Lower lobe of right lung (tissue), 2 donors: ENCODE measurements at regions not wholly inside any gene's neighbourhood (a gene's known extent, or its start where the extent isn't known, plus 50 kb on each side); places are given as distances from the start of the nearest gene placed in this dataset.

ENCODE experiments used
- ATAC-seq, 2 donors: fragments of 200-7000 bp; cut with Tn5 transposase; one replicate each; pipeline ENCODE4 v1.9.1; 2020 to 2022; ENCODE audit warnings: mild to moderate bottlenecking in 2 of 2, moderate library complexity in 2 of 2
- DNase-seq: peaks from one replicate; pipeline ENCODE4 v3.0.0-alpha.2; 2020
- H3K27ac ChIP-seq: fragments of 200-600 bp; one replicate; pipeline ENCODE4 v1.8.0; 2022
- H3K27me3 ChIP-seq: fragments of 200-600 bp; one replicate; pipeline ENCODE4 v1.8.0; 2022; ENCODE audit warnings: low read depth
- H3K36me3 ChIP-seq: fragments of 200-600 bp; one replicate; pipeline ENCODE4 v1.8.0; 2022; ENCODE audit warnings: mild to moderate bottlenecking
- H3K4me1 ChIP-seq: fragments of 200-600 bp; one replicate; pipeline ENCODE4 v1.8.0; 2022
- H3K4me3 ChIP-seq: fragments of 200-600 bp; one replicate; pipeline ENCODE4 v1.8.0; 2022; ENCODE audit warnings: mild to moderate bottlenecking
- H3K9me3 ChIP-seq: fragments of 200-600 bp; one replicate; pipeline ENCODE4 v1.8.0; 2022
- CTCF ChIP-seq: fragments of 200-600 bp; IDR thresholded peaks from one replicate; pipeline ENCODE4 v1.8.0; 2022; ENCODE audit warnings: antibody characterized with exemption, mild to moderate bottlenecking
- intact Hi-C: fragments of 100-400 bp; cut with DNase I; formaldehyde crosslinking; loops from one replicate; pipeline ENCODE4 v1.11.0; 2022
- donor health status: DM: no; HTN: yes; CAD: no; lungs with severe emphysema.

GRCh38 chr9:84054341-84055010, 73.9 kb downstream of the RMI1 start:
- no peak for ATAC-seq
- H3K27me3 ChIP-seq = no peaks in the 10 kb centered on the region

GRCh38 chr9:84057662-84058061, 77.1 kb downstream of the RMI1 start:
- H3K27ac ChIP-seq = no peak overlapping the region
- ATAC-seq = no peak
- H3K9me3 ChIP-seq = no peaks in the 10 kb centered on the region
- intact Hi-C loops = no loop called here
- DNase-seq = no peak
- H3K4me3 ChIP-seq = no peak overlapping the region
- no peaks in the 10 kb centered on the region for H3K36me3 ChIP-seq
- no peaks in the 10 kb centered on the region for H3K4me1 ChIP-seq
- H3K27me3 ChIP-seq = no peaks in the 10 kb centered on the region
- TF ChIP-seq CTCF = no peak

More at GRCh38 chr9:84054341-84055010, 73.9 kb downstream of the RMI1 start:
- no peak for DNase-seq
- TF ChIP-seq CTCF = no peak
- H3K4me1 ChIP-seq = no peaks in the 10 kb centered on the region
- no peak overlapping the region for H3K4me3 ChIP-seq
- H3K27ac ChIP-seq = no peak overlapping the region
- no peaks in the 10 kb centered on the region for H3K36me3 ChIP-seq
- no peaks in the 10 kb centered on the region for H3K9me3 ChIP-seq
- intact Hi-C loops = no loop called here

GRCh38 chr9:84059936-84060335, 79.3 kb downstream of the RMI1 start:
- H3K4me3 ChIP-seq = no peak overlapping the region
- no peaks in the 10 kb centered on the region for H3K4me1 ChIP-seq
- no peaks in the 10 kb centered on the region for H3K36me3 ChIP-seq
- no peaks in the 10 kb centered on the region for H3K27me3 ChIP-seq
- DNase-seq = no peak
- H3K9me3 ChIP-seq = no peaks in the 10 kb centered on the region
- no peak for TF ChIP-seq CTCF
- no peak overlapping the region for H3K27ac ChIP-seq
- no peak for ATAC-seq
- intact Hi-C loops = no loop called here

GRCh38 chr9:84061613-84062193, 81.1 kb downstream of the RMI1 start:
- Histone ChIP-seq H3K9me3 (no peaks in the 10 kb centered on the region), H3K4me1 (no peaks in the 10 kb centered on the region), H3K4me3 (no peak overlapping the region), H3K27me3 (no peaks in the 10 kb centered on the region), H3K36me3 (no peaks in the 10 kb centered on the region), H3K27ac (no peak overlapping the region)
- ATAC-seq (no peak), DNase-seq (no peak)
- intact Hi-C loops = no loop called here
- TF ChIP-seq CTCF = no peak

- DNase-seq = no peak
- H3K27ac ChIP-seq = no peak overlapping the region
- no peaks in the 10 kb centered on the region for H3K27me3 ChIP-seq
- H3K4me3 ChIP-seq = no peak overlapping the region
- H3K36me3 ChIP-seq = no peaks in the 10 kb centered on the region
- intact Hi-C loops = no loop called here
- no peak for TF ChIP-seq CTCF
- H3K9me3 ChIP-seq = no peaks in the 10 kb centered on the region
- H3K4me1 ChIP-seq = no peaks in the 10 kb centered on the region
- no peak for ATAC-seq
These were observed 81.9 kb downstream of the RMI1 start for GRCh38 chr9:84062538-84062937.
